HUES6 (cell line): ENCODE measurements at regions not wholly inside any gene's neighbourhood (a gene's known extent, or its start where the extent isn't known, plus 50 kb on each side); places are given as distances from the start of the nearest gene placed in this dataset.

Experiments
- H3K27ac ChIP-seq: 2 replicates; pipeline ENCODE4 v1.7.0; 2013; ENCODE audit warnings: low read depth, mild to moderate bottlenecking, low read length, inconsistent platforms
- H3K27me3 ChIP-seq: 2 replicates; pipeline ENCODE4 v1.6.1; 2013; ENCODE audit warnings: low read length; ENCODE audit not compliant: control insufficient read depth, insufficient read depth
- H3K36me3 ChIP-seq: 2 replicates; pipeline ENCODE4 v1.6.1; 2013; ENCODE audit warnings: low read length; ENCODE audit not compliant: control insufficient read depth, insufficient read depth
- H3K4me1 ChIP-seq: 2 replicates; pipeline ENCODE4 v1.6.1; 2013; ENCODE audit warnings: low read length; ENCODE audit not compliant: control insufficient read depth, insufficient read depth
- H3K4me3 ChIP-seq: 2 replicates; pipeline ENCODE4 v1.5.1; 2013; ENCODE audit warnings: low read depth, low read length
- H3K9ac ChIP-seq: one replicate; pipeline ENCODE4 v1.6.1; 2013; ENCODE audit warnings: mild to moderate bottlenecking, low read length
- H3K9me3 ChIP-seq: 2 replicates; pipeline ENCODE4 v1.6.1; 2013; ENCODE audit warnings: low read depth, low read length; ENCODE audit not compliant: control insufficient read depth, insufficient read depth

DNA sequence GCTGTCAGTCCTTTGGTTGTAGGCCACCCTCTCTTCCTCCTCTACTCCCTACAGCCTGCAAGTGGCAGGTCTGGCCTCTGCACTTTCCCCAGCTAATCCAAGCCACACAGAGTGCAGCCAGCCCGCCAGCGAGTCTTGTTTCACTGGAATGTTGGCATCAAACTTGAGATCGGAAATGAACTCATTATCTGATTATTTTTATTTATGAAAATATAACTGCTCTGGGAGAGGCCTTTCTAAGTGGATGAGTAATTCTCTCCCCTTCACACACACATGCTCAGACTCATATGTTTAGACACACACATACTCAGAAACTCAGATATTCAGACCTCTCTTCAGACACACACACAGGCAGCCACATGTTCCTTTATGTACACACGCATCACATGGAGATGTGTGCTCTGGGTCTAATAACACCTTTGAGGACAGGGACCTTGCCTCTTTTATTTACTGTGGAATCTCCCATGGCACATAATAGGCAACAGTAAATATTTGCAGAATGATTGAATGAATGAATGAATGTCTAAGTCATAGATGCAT is 151.3 kb downstream of the ZFP36L2 start:
- Histone ChIP-seq H3K4me1 (peaks cover 6% of the 10 kb centered on the region; the same call in 1 of the 2 replicates), H3K9me3 (no peaks in the 10 kb centered on the region), H3K27ac (no peak overlapping the region), H3K27me3 (no peaks in the 10 kb centered on the region), H3K4me3 (no peak overlapping the region), H3K36me3 (no peaks in the 10 kb centered on the region), H3K9ac (no peak overlapping the region)

DNA sequence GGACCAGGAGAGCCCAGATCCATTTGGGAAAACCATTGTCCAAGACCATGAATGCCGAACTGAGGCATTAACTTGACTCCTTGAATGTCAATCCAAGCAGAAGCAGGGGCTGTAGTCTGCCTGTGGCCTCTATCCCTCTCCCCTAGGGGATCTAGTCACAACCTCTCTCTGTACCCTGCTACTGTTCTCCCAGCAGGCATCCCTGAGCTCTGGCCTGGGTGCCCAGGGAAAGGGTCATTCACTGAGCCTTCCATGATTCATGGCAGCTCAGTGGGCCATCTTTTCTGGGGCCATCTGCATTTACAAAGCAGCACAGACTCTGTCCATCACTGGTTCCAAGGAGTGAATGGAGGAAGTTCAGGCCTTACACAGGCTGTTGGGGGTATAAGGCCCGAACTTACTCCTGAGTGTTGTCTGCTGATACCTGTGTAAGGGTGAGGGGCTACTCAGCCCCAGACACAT is 151.8 kb downstream of the ZFP36L2 start:
- Histone ChIP-seq H3K27me3 (no peaks in the 10 kb centered on the region), H3K4me3 (no peak overlapping the region), H3K9me3 (no peaks in the 10 kb centered on the region), H3K36me3 (no peaks in the 10 kb centered on the region), H3K9ac (no peak overlapping the region), H3K27ac (no peak overlapping the region), H3K4me1 (peaks cover 6% of the 10 kb centered on the region; the same call in 1 of the 2 replicates)

- H3K9me3 ChIP-seq = no peaks in the 10 kb centered on the region
- no peak overlapping the region for H3K27ac ChIP-seq
- H3K9ac ChIP-seq = no peak overlapping the region
- H3K27me3 ChIP-seq = no peaks in the 10 kb centered on the region
- no peaks in the 10 kb centered on the region for H3K36me3 ChIP-seq
- peaks cover 6% of the 10 kb centered on the region; the same call in 1 of the 2 replicates for H3K4me1 ChIP-seq
- H3K4me3 ChIP-seq = no peak overlapping the region
Observed at GRCh38 chr2:43074052-43074451, 152.4 kb downstream of the ZFP36L2 start.

GRCh38 chr2:43073401-43073825 is 153.0 kb downstream of the ZFP36L2 start:
- H3K4me3 ChIP-seq = no peak overlapping the region
- H3K9ac ChIP-seq = no peak overlapping the region
- peaks cover 6% of the 10 kb centered on the region; the same call in 1 of the 2 replicates for H3K4me1 ChIP-seq
- H3K9me3 ChIP-seq = no peaks in the 10 kb centered on the region
- H3K36me3 ChIP-seq = no peaks in the 10 kb centered on the region
- no peaks in the 10 kb centered on the region for H3K27me3 ChIP-seq
- H3K27ac ChIP-seq = no peak overlapping the region

- H3K27me3 ChIP-seq = no peaks in the 10 kb centered on the region
- no peak overlapping the region for H3K9ac ChIP-seq
- H3K4me1 ChIP-seq = peaks cover 12% of the 10 kb centered on the region
- no peaks in the 10 kb centered on the region for H3K9me3 ChIP-seq
- H3K4me3 ChIP-seq = no peak overlapping the region
- H3K36me3 ChIP-seq = no peaks in the 10 kb centered on the region
- H3K27ac ChIP-seq = no peak overlapping the region
Observed at GRCh38 chr2:43071599-43072550, 154.5 kb downstream of the ZFP36L2 start.

GRCh38 chr2:43070676-43071502 is 155.5 kb downstream of the ZFP36L2 start:
- Histone ChIP-seq H3K9ac (no peak overlapping the region), H3K36me3 (no peaks in the 10 kb centered on the region), H3K27ac (no peak overlapping the region), H3K4me3 (no peak overlapping the region), H3K27me3 (no peaks in the 10 kb centered on the region), H3K4me1 (peaks cover 12% of the 10 kb centered on the region), H3K9me3 (no peaks in the 10 kb centered on the region)

DNA sequence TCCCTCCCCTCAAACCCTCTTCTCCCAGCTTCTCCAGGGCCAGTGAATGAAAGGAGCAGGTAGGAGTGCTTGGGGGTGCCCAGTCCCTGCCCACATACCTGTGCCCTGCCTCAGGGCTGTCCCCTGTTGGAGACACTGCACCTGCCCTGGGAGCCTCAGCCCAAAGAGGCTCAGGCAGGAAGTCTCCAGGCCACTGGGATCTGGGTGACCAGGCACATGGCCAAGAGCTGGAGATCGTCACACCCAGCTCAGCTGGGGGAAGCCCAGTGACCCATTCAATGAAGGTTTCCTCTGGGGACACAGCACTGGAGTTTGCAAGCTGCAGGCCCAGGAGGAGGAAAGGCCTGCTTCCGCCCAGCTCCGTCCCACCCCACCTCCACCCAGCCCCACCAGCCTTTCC is 156.4 kb downstream of the ZFP36L2 start:
- peaks cover 12% of the 10 kb centered on the region for H3K4me1 ChIP-seq
- no peak overlapping the region for H3K9ac ChIP-seq
- no peak overlapping the region for H3K4me3 ChIP-seq
- H3K36me3 ChIP-seq = no peaks in the 10 kb centered on the region
- no peaks in the 10 kb centered on the region for H3K9me3 ChIP-seq
- H3K27ac ChIP-seq = no peak overlapping the region
- no peaks in the 10 kb centered on the region for H3K27me3 ChIP-seq

- H3K4me3 ChIP-seq = no peak overlapping the region
- H3K36me3 ChIP-seq = no peaks in the 10 kb centered on the region
- peaks cover 12% of the 10 kb centered on the region for H3K4me1 ChIP-seq
- H3K27me3 ChIP-seq = no peaks in the 10 kb centered on the region
- no peak overlapping the region for H3K27ac ChIP-seq
- H3K9me3 ChIP-seq = peaks cover 3% of the 10 kb centered on the region; the same call in 1 of the 2 replicates
- H3K9ac ChIP-seq = no peak overlapping the region
Observed at GRCh38 chr2:43068631-43069517, 157.5 kb downstream of the ZFP36L2 start.

- Histone ChIP-seq H3K27me3 (no peaks in the 10 kb centered on the region), H3K9ac (no peak overlapping the region), H3K9me3 (peaks cover 3% of the 10 kb centered on the region; the same call in 1 of the 2 replicates), H3K36me3 (no peaks in the 10 kb centered on the region), H3K4me3 (no peak overlapping the region), H3K4me1 (peaks cover 12% of the 10 kb centered on the region), H3K27ac (no peak overlapping the region)
Observed at GRCh38 chr2:43068041-43068533, 158.3 kb downstream of the ZFP36L2 start.
